HG02852 (cell line): ENCODE measurements at regions not wholly inside any gene's neighbourhood (a gene's known extent, or its start where the extent isn't known, plus 50 kb on each side); places are given as distances from the start of the nearest gene placed in this dataset.
"Not testable (repeated sequence)": the region's sequence is repeated elsewhere in the genome, so short reads cannot be mapped to it uniquely, and the experiment has no call there.

ENCODE experiments used
- ATAC-seq: cut with Tn5 transposase; IDR thresholded peaks from one replicate; pipeline ENCODE4 v1.9.1; 2021; ENCODE audit warnings: mild to moderate bottlenecking, moderate library complexity; ENCODE audit not compliant: unreplicated experiment

DNA sequence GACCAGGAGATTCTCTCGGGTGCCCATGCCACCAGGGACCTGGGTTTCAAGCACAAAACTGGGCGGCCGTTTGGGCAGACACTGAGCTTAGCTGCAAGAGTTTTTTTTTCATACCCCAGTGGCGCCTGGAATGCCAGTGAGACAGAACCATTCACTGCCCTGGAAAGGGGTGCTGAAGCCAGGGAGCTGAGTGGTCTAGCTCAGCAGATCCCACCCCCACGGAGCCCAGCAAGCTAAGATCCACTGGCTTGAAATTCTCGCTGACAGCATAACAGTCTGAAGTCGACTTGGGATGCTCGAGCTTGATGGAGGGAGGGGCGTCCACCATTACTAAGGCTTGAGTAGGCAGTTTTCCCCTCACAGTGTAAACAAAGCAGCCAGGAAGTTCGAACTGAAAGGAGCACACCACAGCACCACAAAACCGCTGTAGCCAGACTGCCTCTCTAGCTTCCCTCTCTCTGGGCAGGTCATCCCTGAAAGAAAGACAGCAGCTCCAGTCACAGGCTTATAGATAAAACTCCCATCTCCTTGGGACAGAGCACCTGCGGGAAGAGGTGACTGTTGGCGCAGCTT is 157.7 kb downstream of the GIPC2 start:
- ATAC-seq = not testable (repeated sequence)

DNA sequence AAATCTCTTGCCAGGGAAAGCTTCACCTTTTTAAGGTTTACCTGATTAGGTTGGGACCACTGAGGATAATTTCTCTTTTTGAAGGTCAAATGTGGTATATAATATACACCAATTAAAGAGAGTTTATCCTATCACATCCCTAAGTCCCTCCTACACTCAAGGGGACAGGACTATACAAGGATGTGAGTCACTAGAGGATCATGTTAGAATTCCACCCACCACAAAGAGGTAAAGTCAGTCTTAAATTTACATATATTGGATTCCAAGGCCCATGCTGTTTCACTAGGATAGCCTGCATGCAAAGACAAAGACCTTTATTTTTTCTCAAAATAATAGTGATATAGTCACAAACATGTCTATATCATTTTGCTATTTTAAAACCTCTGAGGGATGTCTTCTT is 164.4 kb downstream of the GIPC2 start:
- no peak for ATAC-seq

DNA sequence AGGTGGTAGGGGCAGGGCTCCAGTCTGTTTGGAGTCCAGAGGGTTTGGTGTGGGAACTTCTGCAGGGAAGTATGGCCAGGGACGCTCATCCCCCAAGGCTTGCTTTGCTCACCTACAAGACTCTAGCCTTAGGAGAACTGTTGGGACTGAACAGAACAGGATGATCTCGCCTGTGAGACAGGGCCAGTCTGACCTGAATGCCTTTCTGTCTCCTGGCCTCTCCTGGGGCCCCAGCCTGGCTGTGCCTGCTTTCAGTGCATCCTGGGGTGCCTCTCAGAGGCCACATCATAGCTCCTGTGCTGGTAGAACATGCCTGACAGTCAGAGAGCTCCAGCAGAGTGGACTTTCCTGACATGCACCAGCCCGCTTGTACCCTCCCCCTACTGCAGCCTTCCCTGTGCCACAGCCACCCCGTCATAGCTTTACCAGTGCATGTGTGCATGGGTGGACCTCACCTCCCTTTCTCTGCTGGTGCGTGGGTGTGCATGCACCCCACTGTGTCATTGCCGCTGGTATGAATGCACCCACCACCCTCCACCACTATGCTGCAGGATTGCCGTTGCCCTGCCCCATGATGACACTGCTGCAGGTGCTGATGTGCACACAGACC is 165.8 kb downstream of the GIPC2 start:
- no peak for ATAC-seq

DNA sequence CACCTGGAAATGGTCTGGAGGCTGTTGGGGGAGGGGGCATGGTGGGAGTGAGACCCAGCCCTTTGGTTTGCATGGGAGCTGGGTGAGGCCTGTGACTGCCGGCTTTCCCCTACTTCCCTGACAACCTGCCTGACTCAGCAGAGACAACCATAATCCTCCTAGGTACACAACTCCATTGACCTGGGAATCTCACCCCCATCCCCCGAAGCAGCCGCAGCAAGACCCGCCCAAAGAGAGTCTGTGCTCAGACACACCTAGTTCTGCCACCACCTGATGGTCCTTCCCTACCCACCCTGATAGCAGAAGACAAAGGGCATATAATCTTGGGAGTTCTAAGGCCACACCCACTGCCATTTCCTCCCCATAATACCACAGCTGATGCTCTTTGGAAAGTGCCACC is 168.6 kb downstream of the GIPC2 start:
- ATAC-seq = no peak

DNA sequence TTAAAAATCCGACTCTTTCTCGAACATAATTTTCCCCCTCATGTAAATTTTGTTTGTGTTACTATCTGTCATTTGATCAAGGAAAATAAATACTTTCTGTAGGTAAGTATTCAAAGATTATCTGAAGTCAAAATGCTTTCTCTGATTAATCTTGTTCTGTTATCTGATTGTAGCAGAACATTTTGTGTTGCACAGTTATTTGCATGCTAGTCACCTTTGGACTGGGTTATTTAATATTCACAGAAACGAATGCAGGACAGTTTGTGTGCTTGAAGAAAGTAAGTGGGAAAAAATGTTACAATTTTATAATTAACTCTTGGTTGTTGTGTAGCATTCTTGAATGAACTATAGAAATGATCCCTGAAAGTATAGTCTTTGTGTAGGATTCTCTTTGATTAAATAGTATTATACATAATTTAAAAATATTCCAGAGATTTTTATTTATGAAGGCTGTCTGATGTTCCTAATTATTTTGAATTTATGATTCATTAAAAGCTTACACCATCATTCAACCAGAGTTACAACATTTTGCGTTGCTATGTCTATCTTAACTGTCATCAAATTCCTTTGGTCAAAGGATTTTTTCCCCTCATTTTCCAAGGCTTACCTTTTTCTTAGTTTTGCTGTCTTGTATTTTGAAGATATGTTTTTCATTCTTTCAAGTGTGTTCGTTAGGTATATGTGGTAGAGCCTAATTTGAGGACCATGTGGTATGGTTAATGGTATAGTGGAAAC is 176.6 kb downstream of the GIPC2 start:
- no peak for ATAC-seq

DNA sequence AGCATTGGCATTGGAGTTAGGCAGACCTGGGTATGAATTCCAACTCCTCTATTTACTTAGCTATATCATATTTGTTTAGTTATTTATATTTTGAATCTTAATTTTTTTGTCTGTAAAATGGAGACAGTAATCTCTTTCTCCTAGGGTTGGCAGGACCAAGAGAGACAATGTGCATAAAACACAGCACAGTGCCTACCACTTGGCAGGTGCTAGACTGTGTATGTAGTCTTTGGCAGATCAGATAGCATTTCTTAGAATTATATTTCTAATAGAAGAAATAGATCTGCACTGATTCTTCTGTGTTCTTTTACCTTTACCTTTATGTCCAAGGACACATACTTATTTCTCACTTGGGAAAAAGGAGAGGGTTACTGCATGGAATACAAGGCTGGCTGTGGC is 177.2 kb downstream of the GIPC2 start:
- no peak for ATAC-seq

DNA sequence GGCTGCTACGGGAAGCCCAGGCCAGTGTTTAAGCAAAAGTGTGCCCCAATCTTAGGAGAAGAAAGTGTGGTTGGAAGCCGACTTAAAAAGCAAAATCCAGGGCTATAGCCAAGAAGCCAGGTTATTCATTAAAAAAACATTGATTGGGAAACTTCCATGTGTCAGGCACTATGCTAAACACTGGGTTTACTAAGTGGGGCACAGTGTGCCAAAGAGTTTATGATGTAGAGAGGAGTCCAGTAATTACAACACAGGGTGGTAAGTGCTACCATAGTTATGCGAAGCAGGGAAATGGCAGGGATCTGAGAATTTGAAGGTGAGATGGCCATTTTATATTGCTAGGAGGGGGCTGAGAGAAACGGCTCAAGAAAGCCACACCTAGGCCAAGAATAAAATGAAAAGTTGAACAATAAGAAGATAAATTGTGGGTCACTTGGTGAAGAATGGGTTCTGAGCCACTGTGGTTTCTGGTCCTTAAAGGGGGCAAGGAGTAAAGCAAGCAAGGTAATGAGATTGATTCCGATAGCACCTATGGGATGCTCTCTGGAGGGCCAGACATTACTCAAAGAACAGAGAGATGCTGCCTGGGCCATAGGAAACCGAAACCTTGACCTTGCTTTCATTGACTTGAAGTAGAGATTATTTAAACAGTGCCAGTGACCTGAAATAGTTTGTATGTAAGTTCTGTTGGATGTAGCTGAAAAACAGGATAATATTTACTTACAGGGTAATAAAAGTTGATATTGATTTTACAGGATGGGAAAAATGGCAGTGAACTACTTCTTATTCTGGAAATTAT is 177.8 kb downstream of the GIPC2 start:
- no peak for ATAC-seq

DNA sequence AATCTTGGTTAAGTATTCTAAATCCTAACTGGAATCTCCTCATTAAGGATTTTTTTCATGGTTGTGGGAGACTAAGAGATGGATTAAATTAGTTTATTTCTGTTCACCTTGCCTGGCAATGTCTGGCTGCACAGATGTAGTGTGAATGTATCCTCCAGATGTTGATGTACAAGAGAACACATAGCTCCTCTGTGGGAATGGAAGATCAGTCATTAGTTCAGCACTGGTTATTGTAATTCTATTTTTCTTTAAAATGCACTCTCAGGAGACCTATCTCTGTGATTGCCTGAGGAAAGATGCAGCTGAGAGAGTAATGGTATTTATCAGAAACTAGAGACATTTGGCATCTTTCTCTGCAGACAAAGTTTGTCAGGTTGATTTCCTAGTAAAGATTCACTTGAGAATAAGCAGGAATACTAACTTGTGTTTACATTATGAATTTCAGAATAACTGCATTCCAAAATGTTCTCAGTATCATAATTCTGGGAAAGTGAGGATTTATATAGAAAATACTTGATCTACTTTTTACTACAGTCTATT is 178.6 kb downstream of the GIPC2 start:
- no peak for ATAC-seq

DNA sequence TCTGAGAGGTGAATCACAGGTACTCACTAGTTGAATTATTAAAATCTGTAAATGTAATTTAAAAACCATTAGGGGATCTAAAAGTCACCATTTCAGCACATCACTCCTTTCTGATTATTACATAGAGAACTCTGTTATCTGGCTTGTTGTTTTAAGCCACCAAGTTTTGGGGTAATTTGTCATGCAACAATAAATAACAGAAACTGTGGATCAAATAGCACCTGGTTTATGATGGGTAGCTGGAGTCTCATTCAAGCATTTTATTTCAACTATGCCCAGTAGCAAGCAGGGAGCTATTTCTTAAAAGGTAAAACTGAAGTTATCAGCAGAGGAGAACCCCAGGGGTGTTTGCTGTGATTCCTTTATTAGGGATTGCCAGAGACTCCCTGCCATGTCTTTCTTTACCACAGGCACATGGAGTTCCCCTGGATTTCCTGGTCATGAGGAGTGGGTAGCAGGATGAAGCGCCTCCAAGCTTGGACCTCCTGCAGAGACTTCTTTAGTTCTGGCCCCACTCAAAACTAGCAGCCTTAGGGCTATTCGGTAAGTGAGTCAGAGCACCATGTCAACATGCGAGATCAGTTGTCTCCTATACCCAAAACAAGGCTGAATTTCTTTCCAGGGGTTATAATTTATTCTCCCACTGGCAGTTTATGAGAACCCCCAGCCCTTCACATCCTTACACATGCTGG is 179.2 kb downstream of the GIPC2 start:
- ATAC-seq = no peak

DNA sequence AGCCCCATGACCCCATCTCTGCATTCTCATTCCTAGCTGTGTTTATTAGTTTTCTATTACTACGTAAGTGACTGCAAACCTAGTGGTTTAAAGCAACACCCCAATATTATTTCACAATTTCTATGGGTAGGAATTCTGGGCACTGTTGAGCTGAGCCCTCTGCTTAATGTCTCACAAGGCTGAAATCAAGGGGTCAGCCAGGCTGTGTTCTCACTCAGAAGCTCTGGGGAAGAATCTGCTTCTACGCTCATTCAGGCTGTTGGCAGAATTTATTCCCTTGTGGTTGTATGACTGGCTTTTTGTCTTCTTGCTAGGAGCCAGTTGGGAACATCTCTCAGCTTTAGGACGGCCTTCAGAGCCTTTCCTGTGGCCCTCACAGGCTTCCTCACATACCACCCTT is 181.0 kb downstream of the GIPC2 start:
- ATAC-seq = no peak

DNA sequence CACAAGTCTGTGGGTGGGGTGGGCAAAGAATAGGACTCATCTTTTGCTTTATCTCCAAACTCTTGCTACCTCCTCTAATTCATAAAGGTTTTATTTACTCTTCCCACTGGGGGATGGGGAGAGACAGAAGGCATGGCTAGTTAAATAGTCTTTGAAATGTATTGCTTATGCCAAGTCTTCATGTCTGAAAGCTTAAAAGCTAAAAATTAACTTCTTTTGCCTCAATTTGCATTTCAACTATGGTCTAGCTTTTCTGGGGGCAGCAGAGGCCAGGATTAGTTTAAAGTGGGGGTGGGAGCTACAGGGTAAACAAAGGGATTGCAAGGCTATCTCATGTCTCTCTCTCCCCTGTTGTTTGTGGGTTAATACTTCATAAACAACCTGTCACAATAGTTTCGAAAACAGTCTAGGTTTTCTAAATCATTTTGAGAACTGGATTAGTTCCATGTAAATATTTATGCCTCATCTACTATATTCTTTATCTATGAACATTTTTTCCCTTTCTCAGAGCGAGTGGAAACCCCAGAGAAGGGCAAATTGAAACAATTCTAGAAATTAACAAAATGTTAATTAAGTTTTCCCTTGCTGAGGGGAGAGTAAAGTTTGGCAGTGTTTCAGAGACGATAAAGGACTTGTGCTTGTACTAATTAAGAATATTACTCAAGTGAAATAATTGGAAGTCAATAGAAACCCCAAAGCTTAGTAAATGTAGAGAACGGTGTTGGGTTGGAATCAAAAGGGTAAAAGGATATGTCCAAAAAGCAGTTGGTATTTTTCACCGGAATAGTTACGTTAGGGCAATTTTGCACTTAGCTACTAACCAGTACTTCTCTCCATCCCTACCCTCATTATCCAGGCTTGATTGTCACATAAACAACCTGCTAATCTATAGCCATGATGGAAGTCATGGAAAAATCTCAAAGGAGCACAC is 182.2 kb downstream of the GIPC2 start:
- no peak for ATAC-seq

DNA sequence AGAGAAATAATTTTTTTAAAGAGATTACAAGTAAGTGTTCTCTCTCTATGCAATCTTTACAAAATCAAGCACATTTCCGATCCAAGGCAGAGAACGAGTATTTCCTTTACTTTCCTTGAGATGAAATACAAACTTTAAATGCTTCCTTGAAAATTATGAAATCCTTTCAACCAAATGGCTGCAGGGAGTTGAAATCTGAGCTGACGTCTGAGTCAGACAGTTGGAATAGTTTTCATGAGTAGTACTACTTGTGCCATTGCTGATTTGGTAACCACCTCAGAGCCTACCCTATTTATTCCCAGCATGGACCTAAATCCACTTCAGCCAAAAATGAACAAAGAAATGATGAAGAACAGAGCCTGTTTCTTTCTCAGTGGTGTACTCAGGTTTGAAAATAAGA is 183.6 kb downstream of the GIPC2 start:
- ATAC-seq = no peak

DNA sequence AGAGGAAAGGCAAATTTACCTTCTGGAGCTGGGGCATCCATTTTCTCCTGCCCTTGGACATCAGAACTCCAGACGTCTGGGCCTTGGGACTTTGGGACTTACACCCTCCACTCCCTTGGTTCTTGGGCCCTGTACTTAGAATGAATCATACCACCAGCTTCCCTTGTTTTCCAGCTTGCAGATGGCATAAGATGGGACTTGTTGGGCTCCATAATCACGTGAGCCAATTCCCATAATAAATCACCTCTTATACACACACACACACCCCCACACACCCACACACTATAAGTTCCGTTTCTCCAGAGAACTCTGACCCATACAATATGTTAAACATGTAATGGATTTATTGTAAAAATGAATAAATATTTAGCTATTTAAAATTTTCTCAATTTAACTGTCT is 185.7 kb downstream of the GIPC2 start:
- ATAC-seq = no peak

DNA sequence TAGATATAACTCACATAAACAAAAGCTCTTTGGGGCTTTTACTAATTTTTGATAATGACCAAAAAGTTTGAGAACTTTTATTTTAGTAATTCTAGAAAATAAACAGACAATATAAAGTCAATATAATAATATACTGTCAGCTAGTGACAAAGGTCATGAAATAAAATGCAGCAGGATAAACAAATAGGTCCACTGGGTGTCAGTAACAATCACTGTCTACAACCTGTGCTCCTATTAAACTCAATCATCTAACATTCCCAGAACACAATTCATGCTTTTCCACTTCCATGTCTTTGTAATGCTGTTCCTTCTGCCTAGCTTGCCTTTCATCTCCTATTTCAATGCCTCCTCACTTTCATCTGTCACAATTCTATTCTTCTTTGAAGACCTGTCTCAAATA is 186.1 kb downstream of the GIPC2 start:
- ATAC-seq = no peak

DNA sequence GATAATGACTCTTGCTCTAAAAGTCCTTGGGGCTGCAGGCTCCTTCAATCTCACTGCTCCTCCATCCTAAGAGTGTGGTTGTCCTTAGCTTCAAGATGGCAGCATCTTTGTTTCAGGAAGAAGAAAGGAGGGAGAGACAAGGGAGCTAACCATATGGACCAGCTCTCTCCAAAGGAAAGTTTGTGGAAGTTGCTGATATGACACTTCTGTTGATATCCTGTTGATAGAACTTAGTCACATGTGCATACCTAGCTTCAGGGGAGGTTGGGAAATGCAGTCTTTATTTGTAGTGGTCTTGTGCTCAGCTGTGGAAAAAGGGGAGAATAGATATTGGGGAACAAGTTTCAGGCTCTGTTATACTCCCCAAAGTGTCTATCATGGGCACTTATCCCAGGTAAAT is 186.9 kb downstream of the GIPC2 start:
- no peak for ATAC-seq

DNA sequence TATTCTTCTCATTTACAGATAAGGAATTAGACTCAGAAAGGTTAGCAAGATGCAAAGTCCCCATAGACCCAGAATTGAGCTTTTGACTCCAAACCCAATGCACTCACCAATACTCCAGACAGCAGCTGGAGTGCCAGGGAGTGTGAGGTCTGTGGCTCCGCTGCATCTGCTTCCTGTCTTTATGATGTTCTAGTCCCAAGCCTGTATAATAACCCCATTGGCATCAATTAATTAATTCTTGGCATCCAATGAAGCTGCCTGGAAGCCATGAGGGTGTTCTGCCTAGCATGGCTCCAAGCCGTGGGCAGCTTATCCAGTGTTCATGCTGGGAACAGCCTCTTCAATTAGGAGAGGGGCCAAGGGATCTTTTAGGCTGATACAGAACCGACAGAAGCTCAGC is 188.7 kb downstream of the GIPC2 start:
- ATAC-seq = no peak

DNA sequence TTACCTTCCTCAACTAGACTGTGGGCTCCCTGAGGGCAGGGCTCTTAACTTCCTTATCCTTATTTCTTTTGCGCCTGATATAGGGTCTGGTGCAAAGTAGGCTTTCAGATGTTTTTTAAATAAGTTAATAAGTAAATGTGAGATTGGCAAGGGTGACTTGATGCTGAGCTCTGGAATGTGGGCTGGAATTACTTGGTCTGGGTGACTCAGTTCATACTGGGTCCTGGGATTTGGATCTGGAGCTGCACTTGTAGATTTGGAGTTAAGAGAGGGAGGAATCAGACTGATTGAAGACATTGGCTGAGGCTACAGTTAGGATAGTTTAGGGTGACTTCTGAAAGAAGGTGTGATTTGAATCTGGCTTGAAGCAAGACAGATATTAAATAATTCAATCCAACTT is 190.9 kb downstream of the GIPC2 start:
- no peak for ATAC-seq

DNA sequence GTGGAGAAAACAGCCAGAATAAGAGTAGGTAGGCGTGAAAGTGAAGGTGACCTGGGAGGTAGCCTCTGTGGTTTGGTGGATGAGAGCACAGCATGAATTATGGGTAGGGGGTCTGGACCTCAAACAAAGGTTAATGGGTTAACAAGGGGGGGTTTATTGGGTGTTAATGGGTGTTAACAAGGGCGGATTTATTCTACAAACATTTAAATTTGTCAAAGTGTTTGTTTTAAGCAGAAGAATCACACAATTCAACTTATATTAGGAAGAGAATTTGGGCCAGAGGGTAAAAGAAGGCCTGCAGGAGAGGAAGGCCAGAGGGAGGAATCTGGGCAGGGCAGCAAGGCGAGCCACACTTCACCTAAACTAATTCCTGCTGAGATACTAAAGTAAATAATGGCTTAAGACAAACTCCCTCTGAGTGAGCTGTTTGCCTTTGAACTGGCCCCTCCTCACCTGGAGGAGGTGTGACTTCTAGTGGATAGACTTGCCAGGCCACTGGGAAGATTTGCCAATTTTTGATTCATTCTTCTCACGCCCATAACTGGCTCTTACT is 191.7 kb downstream of the GIPC2 start:
- no peak for ATAC-seq

DNA sequence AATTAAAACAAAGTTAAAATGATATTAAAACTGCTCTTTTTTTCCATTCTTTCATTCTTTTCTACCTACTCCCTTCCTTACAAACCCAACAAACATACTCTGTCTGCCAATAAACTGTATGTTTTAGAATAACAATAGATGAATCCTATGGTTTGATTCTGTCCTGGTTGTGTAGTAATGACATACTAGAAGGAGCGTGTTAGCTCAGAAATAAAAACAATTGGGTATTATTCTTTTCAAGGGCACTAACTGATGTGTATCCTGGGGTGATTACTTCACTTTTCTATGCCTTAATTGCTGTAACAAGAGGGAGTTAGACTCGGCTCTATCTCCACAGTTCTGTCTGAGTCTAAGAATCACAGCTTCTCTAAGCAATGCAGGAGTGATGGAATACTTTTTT is 194.4 kb downstream of the GIPC2 start:
- no peak for ATAC-seq

DNA sequence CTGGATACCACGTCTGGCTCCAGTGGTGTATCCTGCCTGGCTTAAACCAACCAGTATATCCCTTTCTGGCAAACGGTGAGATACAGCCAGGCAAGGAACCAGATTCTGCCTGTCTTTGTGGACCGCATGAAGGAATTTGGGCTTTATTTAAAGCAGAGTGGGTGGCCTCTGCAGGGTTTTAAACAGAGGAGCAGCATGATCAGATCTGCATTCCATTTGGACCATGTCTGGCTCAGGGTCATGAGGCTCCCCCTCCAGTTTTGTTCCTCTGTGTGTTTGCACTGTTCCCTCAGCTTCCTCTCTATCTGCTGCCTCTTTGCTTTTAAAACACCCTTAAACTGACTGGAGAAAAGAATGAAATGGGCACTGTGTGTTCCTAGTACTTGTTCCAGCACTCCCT is 195.0 kb downstream of the GIPC2 start:
- no peak for ATAC-seq
